Vagina (tissue), 2 donors: ENCODE measurements at regions not wholly inside any gene's neighbourhood (a gene's known extent, or its start where the extent isn't known, plus 50 kb on each side); places are given as distances from the start of the nearest gene placed in this dataset.

Experiments used
- DNase-seq, 2 donors: peaks; one replicate each; pipeline ENCODE4 v3.0.0-alpha.2; 2017; ENCODE audit errors: extremely low spot score in 2 of 2
- H3K27ac ChIP-seq: fragments of 200-600 bp; sonication (generic); one replicate; pipeline ENCODE4 v1.5.1; 2019
- H3K27me3 ChIP-seq: fragments of 200-600 bp; sonication (generic); one replicate; pipeline ENCODE4 v1.5.1; 2019
- H3K36me3 ChIP-seq, 2 donors: fragments of 200-600 bp; sonication (generic); one replicate each; pipeline ENCODE4 v1.5.1; 2017 to 2019
- H3K4me1 ChIP-seq: fragments of 200-600 bp; sonication (generic); one replicate; pipeline ENCODE4 v1.5.1; 2019
- H3K4me3 ChIP-seq, 2 donors: fragments of 200-600 bp; sonication (generic); 1 replicate in 1 of 2; 2 replicates in 1 of 2; pipeline ENCODE4 v1.5.1; 2016 to 2019
- H3K9me3 ChIP-seq: fragments of 200-600 bp; sonication (generic); one replicate; pipeline ENCODE4 v1.5.1; 2019
- CTCF ChIP-seq, 3 experiments: fragments of 450-650 bp in 2 of 3; fragments of 200-600 bp in 1 of 3; sonication (generic) in 1 of 3; IDR thresholded peaks; one replicate each; pipeline ENCODE4 v1.5.1; 2017 to 2019; ENCODE audit warnings: antibody characterized with exemption in 3 of 3, mild to moderate bottlenecking in 2 of 3, moderate library complexity in 2 of 3
- POLR2A ChIP-seq, 2 donors: fragments of 450-650 bp; IDR thresholded peaks; one replicate each; pipeline ENCODE4 v1.6.1; 2017; ENCODE audit warnings: antibody characterized with exemption in 2 of 2, mild to moderate bottlenecking in 2 of 2, moderate library complexity in 2 of 2
- POLR2AphosphoS5 ChIP-seq, 2 donors: sonication (generic); formaldehyde crosslinking; IDR thresholded peaks; one replicate each; pipeline ENCODE4 v1.9.0; 2017; ENCODE audit warnings: antibody characterized with exemption in 2 of 2, mild to moderate bottlenecking in 2 of 2, low read depth in 1 of 2; ENCODE audit not compliant: insufficient read depth in 1 of 2
- intact Hi-C: fragments of 100-400 bp; cut with DNase I; formaldehyde crosslinking; loops from one replicate; pipeline ENCODE4 v1.15.1; 2023

DNA sequence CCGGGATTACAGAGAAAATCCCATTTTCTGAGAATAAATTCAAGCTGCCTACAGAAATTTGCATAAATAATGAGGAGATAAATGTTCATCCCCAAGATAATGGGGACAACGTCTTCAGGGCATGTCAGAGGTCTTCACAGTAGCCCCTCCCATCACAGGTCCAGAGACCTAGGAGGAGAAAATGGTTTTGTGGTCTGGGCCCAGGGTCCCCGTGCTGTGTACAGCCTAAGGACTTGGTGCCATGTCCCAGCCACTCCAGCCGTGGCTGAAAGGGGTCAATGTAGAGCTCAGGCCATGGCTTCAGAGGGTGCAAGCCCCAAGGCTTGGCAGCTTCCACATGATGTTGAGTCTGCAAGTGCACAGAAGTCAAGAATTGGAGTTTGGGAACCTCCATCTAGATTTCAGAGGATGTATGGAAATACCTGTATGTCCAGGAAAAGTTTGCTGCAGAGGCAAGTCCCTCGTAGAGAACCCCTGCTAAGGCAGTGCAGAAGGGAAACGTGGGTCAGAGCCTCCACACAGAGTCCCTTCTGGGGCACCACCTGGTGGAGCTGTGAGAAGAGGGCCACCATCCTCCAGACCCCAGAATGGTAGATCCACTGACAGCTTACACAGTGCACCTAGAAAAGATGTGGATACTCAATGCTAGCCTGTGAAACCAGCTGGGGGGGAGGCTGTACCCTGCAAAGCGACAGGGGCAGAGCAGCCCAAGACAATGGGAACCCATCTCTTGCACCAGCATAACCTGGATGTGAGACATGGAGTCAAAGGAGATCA is 176.3 kb downstream of the RASSF9 start:
- Histone ChIP-seq H3K36me3 (no peaks in the 10 kb centered on the region), H3K27me3 (no peaks in the 10 kb centered on the region), H3K9me3 (peaks cover 5% of the 10 kb centered on the region), H3K4me1 (no peaks in the 10 kb centered on the region), H3K4me3 (no peak overlapping the region), H3K27ac (no peak overlapping the region)
- DNase-seq = no peak
- intact Hi-C loops = no loop called here
- TF ChIP-seq CTCF (IDR thresholded peaks at IDR 0.05) = no peak
- TF ChIP-seq POLR2A (IDR thresholded peaks at IDR 0.05) = no peak
- no peak for TF ChIP-seq POLR2AphosphoS5 (IDR thresholded peaks at IDR 0.05; ENCODE audit: insufficient read depth in 1 of 2, low read depth in 1 of 2)

DNA sequence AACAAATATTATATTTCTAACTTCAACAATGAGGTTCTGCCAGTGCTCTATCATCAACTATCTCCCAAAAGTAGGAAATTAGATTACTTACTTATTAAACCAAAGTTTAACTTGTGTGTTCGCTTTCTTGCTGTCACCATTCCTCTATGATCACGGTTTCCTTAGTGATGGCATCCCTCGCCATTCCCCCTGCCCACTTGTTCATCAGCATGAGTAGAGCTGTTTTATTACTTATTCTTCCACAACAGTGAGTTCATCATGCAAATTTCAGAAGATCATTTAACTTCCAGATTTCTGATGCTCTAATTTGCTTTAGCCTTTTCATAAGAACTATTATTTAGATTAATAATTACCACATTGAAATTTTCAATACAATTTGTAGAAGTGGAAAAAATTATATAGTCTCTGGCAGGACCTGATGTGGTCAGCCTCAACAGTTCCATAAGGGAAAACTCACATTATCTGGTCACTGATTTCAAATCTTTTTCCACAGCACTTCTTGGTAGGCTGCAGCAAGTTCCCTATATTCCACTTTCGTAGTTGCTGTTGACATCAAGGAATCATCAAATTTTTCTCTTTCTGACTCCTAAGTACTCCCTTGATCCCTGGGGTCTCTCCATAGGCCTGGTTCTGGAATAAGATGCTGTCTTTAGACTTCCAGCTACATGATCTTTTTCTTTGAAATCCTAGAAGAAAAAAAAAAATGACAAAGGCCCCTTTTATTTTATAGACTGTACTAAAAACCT is 174.6 kb downstream of the RASSF9 start:
- TF ChIP-seq POLR2A (IDR thresholded peaks at IDR 0.05) (no peak), CTCF (IDR thresholded peaks at IDR 0.05) (no peak), POLR2AphosphoS5 (IDR thresholded peaks at IDR 0.05; ENCODE audit: insufficient read depth in 1 of 2, low read depth in 1 of 2) (no peak)
- no peak for DNase-seq
- no peak overlapping the region for H3K27ac ChIP-seq
- no peaks in the 10 kb centered on the region for H3K36me3 ChIP-seq
- no peaks in the 10 kb centered on the region for H3K4me1 ChIP-seq
- peaks cover 5% of the 10 kb centered on the region for H3K9me3 ChIP-seq
- intact Hi-C loops = no loop called here
- H3K27me3 ChIP-seq = no peaks in the 10 kb centered on the region
- no peak overlapping the region for H3K4me3 ChIP-seq

DNA sequence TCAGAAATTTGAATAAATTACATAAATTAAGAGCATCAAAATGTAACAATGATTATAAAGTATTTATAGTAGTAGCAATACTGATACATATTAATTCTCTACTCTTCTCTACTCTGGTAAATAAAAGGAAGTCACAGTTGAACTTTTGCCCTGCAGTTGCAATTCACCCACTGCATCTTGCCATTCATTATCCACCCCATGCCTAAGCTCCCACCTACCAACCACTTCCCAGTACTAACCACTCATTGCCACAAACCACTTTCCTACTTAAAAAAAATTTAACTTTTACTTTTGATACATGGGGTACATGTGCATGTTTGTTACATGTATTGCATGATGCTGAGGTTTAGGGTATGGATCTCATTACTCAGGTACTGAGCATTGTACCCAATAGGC is 174.0 kb downstream of the RASSF9 start:
- Histone ChIP-seq H3K27me3 (no peaks in the 10 kb centered on the region), H3K4me3 (no peak overlapping the region), H3K9me3 (peaks cover 5% of the 10 kb centered on the region), H3K4me1 (no peaks in the 10 kb centered on the region), H3K27ac (no peak overlapping the region), H3K36me3 (no peaks in the 10 kb centered on the region)
- intact Hi-C loops = no loop called here
- TF ChIP-seq CTCF (IDR thresholded peaks at IDR 0.05) (no peak), POLR2AphosphoS5 (IDR thresholded peaks at IDR 0.05; ENCODE audit: insufficient read depth in 1 of 2, low read depth in 1 of 2) (no peak), POLR2A (IDR thresholded peaks at IDR 0.05) (no peak)
- no peak for DNase-seq

DNA sequence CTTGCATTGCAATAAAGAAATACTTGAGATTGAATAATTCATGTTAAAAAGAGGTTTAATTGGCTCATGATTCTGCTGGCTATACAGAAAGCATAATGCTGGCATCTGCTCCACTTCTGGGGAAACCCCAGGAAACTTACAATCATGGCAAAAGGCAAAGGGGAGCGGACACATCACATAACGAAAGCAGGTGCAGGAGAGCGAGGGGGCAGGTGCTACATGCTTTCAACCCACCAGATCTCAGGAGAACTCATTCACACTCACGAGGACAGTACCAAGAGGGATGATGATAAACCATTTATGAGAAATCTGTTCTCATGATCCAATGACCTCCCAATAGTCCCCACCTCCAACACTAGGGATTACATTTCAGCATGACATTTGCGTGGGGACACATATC is 172.6 kb downstream of the RASSF9 start:
- no peaks in the 10 kb centered on the region for H3K27me3 ChIP-seq
- DNase-seq = no peak
- H3K9me3 ChIP-seq = no peaks in the 10 kb centered on the region
- no peaks in the 10 kb centered on the region for H3K4me1 ChIP-seq
- H3K4me3 ChIP-seq = no peak overlapping the region
- intact Hi-C loops = no loop called here
- H3K36me3 ChIP-seq = no peaks in the 10 kb centered on the region
- no peak for TF ChIP-seq POLR2AphosphoS5 (IDR thresholded peaks at IDR 0.05; ENCODE audit: insufficient read depth in 1 of 2, low read depth in 1 of 2)
- TF ChIP-seq POLR2A (IDR thresholded peaks at IDR 0.05) = no peak
- TF ChIP-seq CTCF (IDR thresholded peaks at IDR 0.05) = no peak
- no peak overlapping the region for H3K27ac ChIP-seq

GRCh38 chr12:85664429-85664828 is 171.8 kb downstream of the RASSF9 start:
- H3K27ac ChIP-seq = no peak overlapping the region
- H3K4me3 ChIP-seq = no peak overlapping the region
- no peak for DNase-seq
- H3K36me3 ChIP-seq = no peaks in the 10 kb centered on the region
- no peaks in the 10 kb centered on the region for H3K27me3 ChIP-seq
- H3K4me1 ChIP-seq = no peaks in the 10 kb centered on the region
- H3K9me3 ChIP-seq = no peaks in the 10 kb centered on the region
- intact Hi-C loops = no loop called here
- TF ChIP-seq POLR2AphosphoS5 (IDR thresholded peaks at IDR 0.05; ENCODE audit: insufficient read depth in 1 of 2, low read depth in 1 of 2) (no peak), CTCF (IDR thresholded peaks at IDR 0.05) (no peak), POLR2A (IDR thresholded peaks at IDR 0.05) (no peak)
